ENCODE measurements at regions not wholly inside any gene's neighbourhood (a gene's known extent, or its start where the extent isn't known, plus 50 kb on each side); places are given as distances from the start of the nearest gene placed in this dataset.

DNA sequence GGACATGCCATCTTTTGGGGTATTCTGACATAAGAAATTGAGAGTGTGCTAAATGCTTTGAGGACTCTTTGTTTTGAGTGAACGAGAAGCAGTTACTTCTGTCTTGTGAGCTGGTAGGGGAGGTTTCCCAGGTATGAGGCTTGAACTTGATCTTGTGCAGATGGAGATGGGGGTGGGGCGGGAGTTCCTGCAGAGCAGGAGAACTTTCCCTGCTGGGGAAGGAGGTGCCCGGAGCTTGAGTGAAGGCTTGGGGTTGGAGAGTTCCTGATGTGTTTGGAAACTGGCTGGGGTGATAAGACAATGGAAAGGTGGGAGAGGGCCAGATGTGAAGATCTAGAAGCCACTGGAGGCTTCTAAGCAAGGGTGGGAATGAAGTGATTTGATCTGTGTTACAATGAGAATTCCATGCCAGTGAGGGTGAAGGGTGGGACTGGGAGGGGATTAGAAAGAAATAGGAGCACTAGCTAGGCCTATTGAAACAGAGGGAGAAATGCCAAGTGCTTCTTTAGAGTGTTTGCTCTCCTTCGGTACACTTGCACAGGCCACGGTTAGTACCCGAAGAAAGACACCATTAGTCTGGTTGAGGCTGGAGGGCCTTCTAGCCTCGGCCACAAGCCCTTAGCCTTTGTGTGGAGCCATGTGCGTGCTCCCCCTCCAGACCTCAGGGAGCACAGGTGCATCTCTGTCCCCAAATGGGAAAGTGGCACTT lies 103.5 kb upstream of the STOX2 start:
- TF ChIP-seq, protein P1, sequence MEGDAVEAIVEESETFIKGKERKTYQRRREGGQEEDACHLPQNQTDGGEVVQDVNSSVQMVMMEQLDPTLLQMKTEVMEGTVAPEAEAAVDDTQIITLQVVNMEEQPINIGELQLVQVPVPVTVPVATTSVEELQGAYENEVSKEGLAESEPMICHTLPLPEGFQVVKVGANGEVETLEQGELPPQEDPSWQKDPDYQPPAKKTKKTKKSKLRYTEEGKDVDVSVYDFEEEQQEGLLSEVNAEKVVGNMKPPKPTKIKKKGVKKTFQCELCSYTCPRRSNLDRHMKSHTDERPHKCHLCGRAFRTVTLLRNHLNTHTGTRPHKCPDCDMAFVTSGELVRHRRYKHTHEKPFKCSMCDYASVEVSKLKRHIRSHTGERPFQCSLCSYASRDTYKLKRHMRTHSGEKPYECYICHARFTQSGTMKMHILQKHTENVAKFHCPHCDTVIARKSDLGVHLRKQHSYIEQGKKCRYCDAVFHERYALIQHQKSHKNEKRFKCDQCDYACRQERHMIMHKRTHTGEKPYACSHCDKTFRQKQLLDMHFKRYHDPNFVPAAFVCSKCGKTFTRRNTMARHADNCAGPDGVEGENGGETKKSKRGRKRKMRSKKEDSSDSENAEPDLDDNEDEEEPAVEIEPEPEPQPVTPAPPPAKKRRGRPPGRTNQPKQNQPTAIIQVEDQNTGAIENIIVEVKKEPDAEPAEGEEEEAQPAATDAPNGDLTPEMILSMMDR (IDR thresholded peaks at IDR 0.05; ENCODE audit: insufficient read depth, low read length, poor library complexity, severe bottlenecking), result no peak
- TF ChIP-seq EZH2phosphoT487 (conservative IDR thresholded peaks at IDR 0.05; ENCODE audit: low read length), result no peak
